ENCODE measurements at regions not wholly inside any gene's neighbourhood (a gene's known extent, or its start where the extent isn't known, plus 50 kb on each side); places are given as distances from the start of the nearest gene placed in this dataset.

DNA sequence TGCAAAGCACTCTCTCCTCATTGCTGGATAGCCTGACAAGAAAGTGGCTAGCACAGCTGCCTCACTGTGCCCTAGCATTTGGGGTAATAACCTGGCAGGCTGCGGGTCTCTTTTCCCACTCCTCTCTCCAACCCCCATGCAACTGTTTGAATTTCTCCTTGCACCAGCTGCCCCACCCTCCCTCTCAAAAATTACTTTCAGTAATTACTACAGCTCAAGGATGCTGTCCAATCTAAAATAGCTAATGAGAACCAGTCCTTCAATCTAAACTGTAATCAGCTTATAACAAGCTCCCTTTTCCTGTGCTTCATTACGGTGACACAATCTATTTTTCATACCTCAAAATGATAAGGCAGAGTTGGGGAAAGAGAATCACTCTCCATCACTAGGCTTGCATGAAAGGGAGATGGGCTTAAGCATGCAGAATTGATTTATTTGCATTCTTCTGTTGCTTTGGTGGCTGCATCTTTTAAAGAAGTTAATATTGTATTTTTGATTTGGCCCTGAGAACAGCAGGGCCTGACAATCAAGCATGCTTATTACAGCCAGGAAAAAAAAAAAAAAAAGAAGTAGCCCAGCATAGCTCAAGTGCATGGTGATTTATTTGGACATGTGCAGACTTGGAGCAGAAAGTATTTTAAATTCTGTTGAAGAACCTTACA is 881.8 kb downstream of the SLC4A3 start:
- WGBS (ENCODE audit: extremely low coverage, insufficient read length, low lambda C conversion rate): no CpG with 5 or more reads among the region's 2 CpGs
- no peak overlapping the region for H3K56ac ChIP-seq (ENCODE audit: insufficient read length, low read depth, low read length)
- H3K23ac ChIP-seq (ENCODE audit: insufficient read length, low read depth, low read length): no peak overlapping the region
- H3K14ac ChIP-seq (ENCODE audit: insufficient read depth, low read length): no peak overlapping the region
- H4K8ac ChIP-seq (replicated peaks; ENCODE audit: insufficient read length, low read depth, low read length): no peak overlapping the region
- Mint-ChIP-seq H3K4me3 (no peak overlapping the region), H3K27me3 (ENCODE audit: low read depth) (no peaks in the 10 kb centered on the region), H3K27ac (no peak overlapping the region; a peak in 1 of 7 replicates), H3K36me3 (ENCODE audit: insufficient read depth in 1 of 3, low read depth in 3 of 3) (peaks cover 0 to 3% (median 0%) of the 10 kb centered on the region in 3 experiments; a peak in 1 of 7 replicates), H3K4me1 (peaks cover 44 to 50% of the 10 kb centered on the region in 2 experiments), H3K9me3 (peaks cover 0 to 3% of the 10 kb centered on the region in 2 experiments; a peak in 2 of 5 replicates)
- no peak overlapping the region for H4K5ac ChIP-seq (ENCODE audit: insufficient read length, low read depth, low read length)
- H3K27me3 ChIP-seq (ENCODE audit: insufficient read depth, low read length): no peaks in the 10 kb centered on the region
- no peak overlapping the region for H2AK5ac ChIP-seq (ENCODE audit: insufficient read length, low read length)
- no peaks in the 10 kb centered on the region for H3K23me2 ChIP-seq (ENCODE audit: insufficient read length, low read depth, low read length, poor library complexity, severe bottlenecking)
- H2BK5ac ChIP-seq (ENCODE audit: insufficient read length, low read length): no peak overlapping the region
- no peak overlapping the region for H4K91ac ChIP-seq (ENCODE audit: insufficient read length, low read depth, low read length)
- no peak overlapping the region for H3K9ac ChIP-seq (ENCODE audit: extremely low read depth, insufficient read length, low read length)
- no peaks in the 10 kb centered on the region for H3K79me1 ChIP-seq (ENCODE audit: insufficient read depth, low read depth, low read length, poor library complexity, severe bottlenecking)
- H3K9me3 ChIP-seq (ENCODE audit: control insufficient read depth, low read depth, low read length): no peaks in the 10 kb centered on the region
- H3K4me2 ChIP-seq (ENCODE audit: insufficient read depth, insufficient read length, low read length): no peak overlapping the region
- no peak for DNase-seq
- H2BK15ac ChIP-seq (ENCODE audit: low read depth, low read length): no peak overlapping the region
- H3T11ph ChIP-seq (ENCODE audit: low read length): no peak overlapping the region
- no peak overlapping the region for H3K4ac ChIP-seq (ENCODE audit: low read depth, low read length)
- H2AFZ ChIP-seq (ENCODE audit: low read length): no peak overlapping the region
- no peak overlapping the region for H3K27ac ChIP-seq (ENCODE audit: insufficient read length, low read depth, low read length)
- no peak overlapping the region for H2BK12ac ChIP-seq (ENCODE audit: insufficient read length, low read depth, low read length)
- no peaks in the 10 kb centered on the region for H4K20me1 ChIP-seq (ENCODE audit: control insufficient read depth, insufficient read depth, insufficient read length)
- TF ChIP-seq CTCF (conservative IDR thresholded peaks at IDR 0.05): no peak
- no peaks in the 10 kb centered on the region for H3K79me2 ChIP-seq (ENCODE audit: insufficient read depth, low read length)
- peaks cover 6% of the 10 kb centered on the region for H3K4me1 ChIP-seq (ENCODE audit: insufficient read depth, low read length)
- no peak overlapping the region for H2BK20ac ChIP-seq (ENCODE audit: low read depth, low read length, poor library complexity, severe bottlenecking)
- no peak overlapping the region for H2BK120ac ChIP-seq (ENCODE audit: low read depth, low read length, poor library complexity, severe bottlenecking)
- H3K18ac ChIP-seq (ENCODE audit: insufficient read length, low read depth, low read length): no peak overlapping the region
